Endothelial cell (in vitro differentiated cells): ENCODE measurements at regions not wholly inside any gene's neighbourhood (a gene's known extent, or its start where the extent isn't known, plus 50 kb on each side); places are given as distances from the start of the nearest gene placed in this dataset.

Source experiments
- DNase-seq: peaks from one replicate; pipeline ENCODE4 v3.0.0; 2021; ENCODE audit warnings: low spot score
- H3K27ac Mint-ChIP-seq: one replicate; pipeline ENCODE4 v1.8.0; 2021; ENCODE audit warnings: mixed read lengths, inconsistent platforms; ENCODE audit not compliant: unreplicated experiment
- H3K27me3 Mint-ChIP-seq: one replicate; pipeline ENCODE4 v1.8.0; 2021; ENCODE audit warnings: mild to moderate bottlenecking, moderate library complexity, mixed read lengths, inconsistent platforms; ENCODE audit not compliant: unreplicated experiment
- H3K36me3 Mint-ChIP-seq: one replicate; pipeline ENCODE4 v1.8.0; 2021; ENCODE audit warnings: mild to moderate bottlenecking, low read depth, mixed read lengths, inconsistent platforms; ENCODE audit not compliant: unreplicated experiment
- H3K4me1 Mint-ChIP-seq: one replicate; pipeline ENCODE4 v1.8.0; 2021; ENCODE audit warnings: mild to moderate bottlenecking, mixed read lengths, inconsistent platforms; ENCODE audit not compliant: unreplicated experiment
- H3K4me3 Mint-ChIP-seq: one replicate; pipeline ENCODE4 v1.8.0; 2021; ENCODE audit warnings: mild to moderate bottlenecking, mixed read lengths, inconsistent platforms; ENCODE audit not compliant: unreplicated experiment
- H3K9me3 Mint-ChIP-seq: one replicate; pipeline ENCODE4 v1.8.0; 2021; ENCODE audit warnings: mixed read lengths, inconsistent platforms; ENCODE audit not compliant: unreplicated experiment
- CTCF ChIP-seq: fragments of 200-600 bp; sonication (generic); IDR thresholded peaks from one replicate; pipeline ENCODE4 v1.5.0; 2021; ENCODE audit warnings: antibody characterized with exemption; ENCODE audit not compliant: unreplicated experiment

- Mint-ChIP-seq H3K4me1 (no peaks in the 10 kb centered on the region), H3K9me3 (no peaks in the 10 kb centered on the region)
- no peak for DNase-seq
These were observed 77.7 kb downstream of the LSM5 start for GRCh38 chr7:32412471-32412870.

GRCh38 chr7:32410545-32410944 lies 79.6 kb downstream of the LSM5 start:
- no peaks in the 10 kb centered on the region for H3K27me3 Mint-ChIP-seq
- H3K4me3 Mint-ChIP-seq: no peak overlapping the region
- no peak overlapping the region for H3K27ac Mint-ChIP-seq
- no peaks in the 10 kb centered on the region for H3K9me3 Mint-ChIP-seq
- TF ChIP-seq CTCF: no peak
- no peaks in the 10 kb centered on the region for H3K4me1 Mint-ChIP-seq
- DNase-seq: no peak
- no peaks in the 10 kb centered on the region for H3K36me3 Mint-ChIP-seq

More at GRCh38 chr7:32412471-32412870, 77.7 kb downstream of the LSM5 start:
- Mint-ChIP-seq H3K27me3 (no peaks in the 10 kb centered on the region), H3K36me3 (no peaks in the 10 kb centered on the region), H3K4me3 (no peak overlapping the region), H3K27ac (no peak overlapping the region)
- TF ChIP-seq CTCF: no peak

- no peak overlapping the region for H3K27ac Mint-ChIP-seq
- H3K4me1 Mint-ChIP-seq: no peaks in the 10 kb centered on the region
- no peaks in the 10 kb centered on the region for H3K36me3 Mint-ChIP-seq
- no peaks in the 10 kb centered on the region for H3K27me3 Mint-ChIP-seq
- TF ChIP-seq CTCF: no peak
- H3K9me3 Mint-ChIP-seq: no peaks in the 10 kb centered on the region
- no peak for DNase-seq
- no peak overlapping the region for H3K4me3 Mint-ChIP-seq
These were observed 83.8 kb downstream of the LSM5 start for GRCh38 chr7:32406386-32406785.

GRCh38 chr7:32403463-32404229 lies 86.5 kb downstream of the LSM5 start:
- TF ChIP-seq CTCF: no peak
- Mint-ChIP-seq H3K27me3 (no peaks in the 10 kb centered on the region), H3K27ac (no peak overlapping the region), H3K4me1 (no peaks in the 10 kb centered on the region), H3K9me3 (no peaks in the 10 kb centered on the region), H3K4me3 (no peak overlapping the region), H3K36me3 (no peaks in the 10 kb centered on the region)
- no peak for DNase-seq

- no peaks in the 10 kb centered on the region for H3K9me3 Mint-ChIP-seq
- H3K36me3 Mint-ChIP-seq: no peaks in the 10 kb centered on the region
- H3K27ac Mint-ChIP-seq: no peak overlapping the region
These were observed 89.5 kb downstream of the LSM5 start for GRCh38 chr7:32400676-32401075.

More at GRCh38 chr7:32400676-32401075, 89.5 kb downstream of the LSM5 start:
- no peak for TF ChIP-seq CTCF
- Mint-ChIP-seq H3K4me3 (no peak overlapping the region), H3K27me3 (no peaks in the 10 kb centered on the region), H3K4me1 (no peaks in the 10 kb centered on the region)
- DNase-seq: no peak
